ENCODE measurements at regions not wholly inside any gene's neighbourhood (a gene's known extent, or its start where the extent isn't known, plus 50 kb on each side); places are given as distances from the start of the nearest gene placed in this dataset.

DNA sequence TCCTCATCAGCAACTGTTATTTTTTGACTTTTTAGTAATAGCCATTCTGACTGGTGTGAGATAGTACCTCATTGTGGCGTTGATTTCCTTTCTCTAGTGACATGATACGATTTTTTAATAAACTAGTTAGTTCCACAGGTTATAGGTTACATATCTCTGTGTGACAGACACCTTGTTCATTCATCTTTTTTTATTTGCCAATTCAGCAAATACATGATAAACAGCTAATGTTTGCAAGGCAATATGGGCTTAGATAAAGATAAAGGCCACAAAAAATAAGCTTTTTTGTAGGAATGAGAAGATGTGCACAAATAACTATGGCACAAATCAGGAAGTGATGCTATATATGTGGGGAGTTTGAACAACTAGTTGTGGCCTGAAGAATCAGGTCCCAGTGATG, 366.8 kb downstream of the HLX start:
- Histone ChIP-seq H4K20me1 (ENCODE audit: insufficient read depth, low read length) (no peaks in the 10 kb centered on the region), H3K4me2 (ENCODE audit: low read depth, low read length) (no peak overlapping the region), H3K27ac (ENCODE audit: extremely low read length, insufficient read depth, low read length) (no peak overlapping the region), H3K4me1 (ENCODE audit: insufficient read depth, low read length) (no peaks in the 10 kb centered on the region), H3K36me3 (replicated peaks in 1 of 2; ENCODE audit: control insufficient read depth in 1 of 2, insufficient read depth in 2 of 2, low read length in 2 of 2) (no peaks in the 10 kb centered on the region), H3K79me2 (ENCODE audit: insufficient read depth, low read length) (no peaks in the 10 kb centered on the region), H2AFZ (ENCODE audit: low read length) (no peak overlapping the region), H3K4me3 (replicated peaks in 1 of 3; ENCODE audit: insufficient read depth in 1 of 3, low read depth in 2 of 3, low read length in 3 of 3) (no peak overlapping the region), H3K9ac (ENCODE audit: insufficient read depth, low read depth, low read length) (no peak overlapping the region), H3K9me3 (ENCODE audit: low read length) (no peaks in the 10 kb centered on the region), H3K27me3 (ENCODE audit: control insufficient read depth in 1 of 2, insufficient read depth in 2 of 2, low read length in 2 of 2) (no peaks in the 10 kb centered on the region)
- ChIA-PET POLR2A (no interaction called here), CTCF (ENCODE audit: low intra/inter-chr PET ratio, low total read pairs) (no interaction called here)
- ATAC-seq = no peak
- in situ Hi-C loops (cut with HindIII; ENCODE audit: extremely low pct_ligation_motif_present, low pct_unique_long_range_greater_than_20kb) (no loop called here), intact Hi-C loops (cut with micrococcal nuclease; ENCODE audit: unreplicated experiment) (no loop called here)
- no TSS peak for BruUV-seq (replicated peaks)
- no peak for DNase-seq (ENCODE audit: low spot score)
- FAIRE-seq = no peak
- 2% methylated on average over 2 of the region's 2 CpGs for WGBS (ENCODE audit: low lambda C conversion rate)
- TF ChIP-seq ZNF296 (CRISPR knock-in tag; conservative IDR thresholded peaks at IDR 0.05) (no peak), ZNF264 (CRISPR knock-in tag; IDR thresholded peaks at IDR 0.05) (no peak), ZNF766 (CRISPR knock-in tag; IDR thresholded peaks at IDR 0.05; ENCODE audit: borderline replicate concordance) (no peak), ZBTB1 (CRISPR knock-in tag; IDR thresholded peaks at IDR 0.05; ENCODE audit: borderline replicate concordance) (no peak), SRY (CRISPR knock-in tag; IDR thresholded peaks at IDR 0.05) (no peak), ZNF879 (CRISPR knock-in tag; IDR thresholded peaks at IDR 0.05) (no peak), HIVEP1 (CRISPR knock-in tag; IDR thresholded peaks at IDR 0.05) (no peak), ZNF256 (CRISPR knock-in tag; conservative IDR thresholded peaks at IDR 0.05) (no peak), KDM1A (CRISPR knock-in tag; IDR thresholded peaks at IDR 0.05) (no peak), ZNF720 (CRISPR knock-in tag; IDR thresholded peaks at IDR 0.05) (no peak), MAFF (IDR thresholded peaks at IDR 0.05; ENCODE audit: low read depth, low read length) (peak; percentile 92), MAFK (conservative IDR thresholded peaks at IDR 0.05 in 1 of 2, IDR thresholded peaks at IDR 0.05 in 1 of 2; ENCODE audit: low read length in 2 of 2) (peak; percentile 81 to 93; a peak in 3 of 4 replicates)

Data from HepG2 (cell line).